ENCODE measurements at regions not wholly inside any gene's neighbourhood (a gene's known extent, or its start where the extent isn't known, plus 50 kb on each side); places are given as distances from the start of the nearest gene placed in this dataset.

- Histone ChIP-seq H3K9me3 (ENCODE audit: control insufficient read depth, insufficient read depth, low read depth, low read length) (no peaks in the 10 kb centered on the region), H3K4me1 (ENCODE audit: control insufficient read depth, insufficient read depth, low read length) (no peaks in the 10 kb centered on the region), H3K4me3 (ENCODE audit: low read depth, low read length) (no peak overlapping the region), H3K36me3 (ENCODE audit: control insufficient read depth in 2 of 2, insufficient read depth in 1 of 2, low read length in 2 of 2) (no peaks in the 10 kb centered on the region), H3K27ac (ENCODE audit: extremely low read depth, low read depth, low read length) (no peak overlapping the region)
- TF ChIP-seq ZNF175 (tag by site-specific recombination; IDR thresholded peaks at IDR 0.05) (no peak), ZNF518A (tag by site-specific recombination; conservative IDR thresholded peaks at IDR 0.05; ENCODE audit: low read depth) (no peak), GLI2 (tag by site-specific recombination; IDR thresholded peaks at IDR 0.05; ENCODE audit: borderline replicate concordance, low read depth) (no peak), ZNF350 (tag by site-specific recombination; IDR thresholded peaks at IDR 0.05) (no peak), SCRT1 (tag by site-specific recombination; IDR thresholded peaks at IDR 0.05; ENCODE audit: borderline replicate concordance) (no peak), PATZ1 (tag by site-specific recombination; IDR thresholded peaks at IDR 0.05) (no peak), BCL6B (tag by site-specific recombination; IDR thresholded peaks at IDR 0.05) (no peak), ZNF571 (tag by site-specific recombination; IDR thresholded peaks at IDR 0.05) (no peak), ZBTB8A (tag by site-specific recombination; IDR thresholded peaks at IDR 0.05) (no peak), GLIS1 (tag by site-specific recombination; IDR thresholded peaks at IDR 0.05) (no peak), ZNF623 (tag by site-specific recombination; IDR thresholded peaks at IDR 0.05) (no peak), GLIS2 (tag by site-specific recombination; IDR thresholded peaks at IDR 0.05) (no peak), ZNF701 (tag by site-specific recombination; IDR thresholded peaks at IDR 0.05) (no peak)
- TF ChIP-seq, protein P1, sequence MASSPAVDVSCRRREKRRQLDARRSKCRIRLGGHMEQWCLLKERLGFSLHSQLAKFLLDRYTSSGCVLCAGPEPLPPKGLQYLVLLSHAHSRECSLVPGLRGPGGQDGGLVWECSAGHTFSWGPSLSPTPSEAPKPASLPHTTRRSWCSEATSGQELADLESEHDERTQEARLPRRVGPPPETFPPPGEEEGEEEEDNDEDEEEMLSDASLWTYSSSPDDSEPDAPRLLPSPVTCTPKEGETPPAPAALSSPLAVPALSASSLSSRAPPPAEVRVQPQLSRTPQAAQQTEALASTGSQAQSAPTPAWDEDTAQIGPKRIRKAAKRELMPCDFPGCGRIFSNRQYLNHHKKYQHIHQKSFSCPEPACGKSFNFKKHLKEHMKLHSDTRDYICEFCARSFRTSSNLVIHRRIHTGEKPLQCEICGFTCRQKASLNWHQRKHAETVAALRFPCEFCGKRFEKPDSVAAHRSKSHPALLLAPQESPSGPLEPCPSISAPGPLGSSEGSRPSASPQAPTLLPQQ (tag by site-specific recombination; IDR thresholded peaks at IDR 0.05) = no peak
- ChIA-PET POLR2A (no interaction called here), CTCF (interaction anchor here (0.6 to 0.9 kb wide), 3 partner anchors 49 to 121 kb away, joined by 3 to 4 read pairs (median 3); no protein-coding TSS in a partner anchor)
Measured at GRCh38 chr6:135627092-135627715, 129.7 kb upstream of the AHI1 start.

- Histone ChIP-seq H3K4me3 (ENCODE audit: low read depth, low read length) (no peak overlapping the region), H3K4me1 (ENCODE audit: control insufficient read depth, insufficient read depth, low read length) (no peaks in the 10 kb centered on the region), H3K27ac (ENCODE audit: extremely low read depth, low read depth, low read length) (no peak overlapping the region), H3K9me3 (ENCODE audit: control insufficient read depth, insufficient read depth, low read depth, low read length) (no peaks in the 10 kb centered on the region), H3K36me3 (ENCODE audit: control insufficient read depth in 2 of 2, insufficient read depth in 1 of 2, low read length in 2 of 2) (no peaks in the 10 kb centered on the region)
- ChIA-PET CTCF (interaction anchor here (0.6 to 0.8 kb wide), 2 partner anchors 17 to 85 kb away, joined by 3 read pairs; no protein-coding TSS in a partner anchor), POLR2A (no interaction called here)
- TF ChIP-seq ZNF394 (tag by site-specific recombination; IDR thresholded peaks at IDR 0.05; ENCODE audit: borderline replicate concordance) = no peak
- TF ChIP-seq KLF10 (tag by site-specific recombination; IDR thresholded peaks at IDR 0.05) = no peak
- TF ChIP-seq ZNF37A (tag by site-specific recombination; IDR thresholded peaks at IDR 0.05) = no peak
- TF ChIP-seq OSR2 (tag by site-specific recombination; IDR thresholded peaks at IDR 0.05) = no peak
- no peak for TF ChIP-seq ZNF391 (tag by site-specific recombination; IDR thresholded peaks at IDR 0.05; ENCODE audit: borderline replicate concordance, low read depth)
- no peak for TF ChIP-seq ZNF19 (tag by site-specific recombination; IDR thresholded peaks at IDR 0.05; ENCODE audit: low read depth)
Measured at GRCh38 chr6:135630789-135631376, 133.3 kb upstream of the AHI1 start.

All from HEK293 (cell line).